Frontal cortex (tissue), 4 donors: ENCODE measurements at regions not wholly inside any gene's neighbourhood (a gene's known extent, or its start where the extent isn't known, plus 50 kb on each side); places are given as distances from the start of the nearest gene placed in this dataset. TPM values are rescaled to one million over a fixed set of nuclear protein-coding genes. Genes with fewer than 3 reads are reported as not detected.

ENCODE experiments used
- DNase-seq, 2 donors: peaks; one replicate each; pipeline ENCODE4 v3.0.0; 2012; ENCODE audit warnings: low spot score in 2 of 2
- FAIRE-seq: peaks from 2 replicates; lab custom pipeline; 2012; peaks lifted over from hg19 to GRCh38; lab: Jason Lieb, UNC
- small RNA-seq: library from RNA; depleted of rRNA; stranded (forward); fragments of <200 nt; gene quantifications from one replicate; pipeline ENCODE3, GENCODE V24; 2014
- donor health status: control.
- donor health status: control.
- donor health status: control.

GRCh38 chr20:52261792-52262191 lies 70.2 kb upstream of the ZFP64 start:
- no peak for FAIRE-seq
- no peak for DNase-seq

DNA sequence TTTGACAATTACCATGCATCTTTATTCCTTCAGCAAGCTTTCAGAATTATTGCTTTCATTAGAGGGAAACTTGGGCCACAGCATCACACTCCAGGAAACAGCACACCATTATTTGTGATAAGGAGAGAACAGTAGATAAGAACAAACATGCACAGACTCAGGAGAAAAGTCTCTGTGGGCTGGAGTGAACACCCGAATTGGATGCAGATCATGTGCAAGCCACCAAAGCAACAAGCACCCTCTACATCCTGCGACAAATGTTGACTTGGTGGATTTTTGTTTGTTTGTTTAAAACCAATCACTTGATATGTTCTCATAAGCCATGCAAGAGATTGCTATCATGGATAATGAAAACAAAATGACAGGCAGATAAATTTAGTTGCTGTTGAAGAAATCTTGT lies 67.7 kb upstream of the ZFP64 start:
- FAIRE-seq, result no peak

DNA sequence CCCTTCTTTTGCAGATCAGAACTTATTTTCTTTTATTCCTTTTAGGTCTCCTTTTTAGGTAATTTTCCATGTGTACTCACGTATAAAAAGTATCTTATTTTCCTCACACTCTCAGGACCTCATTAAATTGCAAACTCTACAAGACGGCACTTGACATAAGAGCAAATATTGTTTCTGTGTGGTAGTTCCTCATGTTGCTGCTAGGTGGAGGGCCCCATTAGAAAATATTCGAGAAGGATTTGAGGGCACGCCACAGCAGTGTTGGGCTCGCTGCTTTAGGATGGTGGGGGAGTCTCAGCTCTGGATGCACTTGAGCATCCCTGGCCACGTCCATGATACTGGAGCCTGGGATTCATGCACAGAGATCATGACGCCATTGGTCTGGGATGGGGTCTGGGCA lies 64.9 kb upstream of the ZFP64 start:
- DNase-seq, result no peak

More for the DNA sequence above, 67.7 kb upstream of the ZFP64 start:
- no peak for DNase-seq

DNA sequence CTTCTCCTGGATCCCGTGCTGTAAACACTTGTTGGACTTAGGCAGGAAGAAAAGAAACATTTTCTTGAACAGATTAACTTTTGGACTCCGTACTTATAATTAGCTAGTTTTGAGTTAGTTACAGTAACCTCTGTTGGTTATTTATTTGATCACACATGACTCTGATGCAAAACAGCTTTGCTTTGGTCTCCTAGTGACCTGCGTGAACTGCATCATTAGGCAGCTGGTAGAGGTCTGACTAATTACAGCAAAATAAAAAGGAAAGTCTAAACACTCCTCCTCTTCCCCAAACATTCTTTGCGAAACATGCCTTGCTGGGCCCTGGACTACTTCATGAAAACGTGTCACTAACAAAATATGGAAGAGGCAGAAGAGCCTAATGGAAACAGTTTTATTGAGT lies 61.1 kb upstream of the ZFP64 start:
- no peak for FAIRE-seq

More for the DNA sequence above, 64.9 kb upstream of the ZFP64 start:
- no peak for FAIRE-seq

DNA sequence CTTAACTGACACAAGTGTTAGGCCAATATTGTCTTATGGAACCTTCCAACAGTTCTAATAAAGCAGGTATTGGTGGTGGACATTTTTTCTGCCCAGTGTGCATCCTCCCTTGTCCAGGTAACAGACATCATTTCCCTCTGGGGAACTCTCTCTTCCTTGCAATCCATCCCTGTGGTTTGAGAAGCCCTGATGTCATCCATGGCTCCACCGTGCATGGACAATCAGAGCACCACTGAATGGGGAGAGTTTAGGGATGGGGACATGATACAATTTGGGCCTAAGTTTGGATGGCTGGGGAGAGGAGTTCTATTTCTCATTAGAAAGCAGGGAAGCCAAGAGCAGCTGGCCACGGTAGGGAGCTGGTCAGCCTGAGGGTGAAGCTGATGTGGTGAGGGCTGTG lies 60.2 kb upstream of the ZFP64 start:
- DNase-seq (no peak), FAIRE-seq (no peak)

More for the DNA sequence above, 61.1 kb upstream of the ZFP64 start:
- no peak for DNase-seq

DNA sequence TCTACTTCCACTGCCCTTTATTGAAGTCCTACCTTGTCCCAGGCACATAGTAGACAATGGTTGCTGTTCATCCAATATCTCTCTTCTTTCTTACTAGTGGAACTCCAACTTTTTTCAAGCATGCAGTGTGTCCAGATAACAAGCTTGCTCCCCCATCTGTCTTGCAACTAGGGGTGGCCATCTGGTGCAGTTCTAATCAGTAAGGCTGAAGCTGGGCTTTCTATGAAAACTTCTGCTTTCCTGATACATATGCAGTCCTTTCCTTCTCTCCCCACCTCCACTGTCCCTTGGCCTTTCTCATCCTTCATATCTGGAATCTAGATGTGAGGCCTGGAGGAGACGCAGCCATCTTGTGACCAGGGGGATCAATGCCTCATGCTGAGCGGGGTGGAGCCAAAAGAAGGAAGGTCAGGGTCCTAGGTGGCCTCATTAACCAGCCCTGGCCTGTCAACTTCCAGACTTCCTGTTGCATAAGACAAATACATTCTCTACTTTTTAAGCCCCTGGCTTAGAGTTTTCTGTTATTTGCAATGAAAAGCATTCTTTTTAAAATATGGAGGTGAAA lies 59.6 kb upstream of the ZFP64 start:
- DNase-seq, result no peak
- FAIRE-seq, result no peak

GRCh38 chr20:52247548-52247947 lies 56.0 kb upstream of the ZFP64 start:
- no peak for FAIRE-seq
- no peak for DNase-seq

DNA sequence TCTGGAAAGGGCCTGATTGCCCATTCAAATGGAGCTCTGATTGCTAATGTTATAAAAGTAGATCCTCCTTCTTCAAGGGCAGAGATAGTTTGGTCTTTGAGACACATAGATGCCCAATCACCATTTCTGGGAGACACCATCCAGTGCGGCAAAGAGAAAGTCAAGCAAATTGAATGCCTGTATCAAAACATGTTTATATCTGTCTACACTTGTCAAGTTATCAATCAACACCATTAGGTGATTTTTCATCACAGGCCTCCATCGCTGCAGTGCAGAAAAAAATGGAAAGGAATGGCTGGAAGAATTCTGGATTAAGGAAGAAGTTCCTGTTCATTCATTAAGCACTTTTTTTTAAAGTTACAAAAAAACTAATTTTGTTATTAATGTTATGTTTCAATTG lies 54.8 kb upstream of the ZFP64 start:
- FAIRE-seq (no peak), DNase-seq (no peak)

DNA sequence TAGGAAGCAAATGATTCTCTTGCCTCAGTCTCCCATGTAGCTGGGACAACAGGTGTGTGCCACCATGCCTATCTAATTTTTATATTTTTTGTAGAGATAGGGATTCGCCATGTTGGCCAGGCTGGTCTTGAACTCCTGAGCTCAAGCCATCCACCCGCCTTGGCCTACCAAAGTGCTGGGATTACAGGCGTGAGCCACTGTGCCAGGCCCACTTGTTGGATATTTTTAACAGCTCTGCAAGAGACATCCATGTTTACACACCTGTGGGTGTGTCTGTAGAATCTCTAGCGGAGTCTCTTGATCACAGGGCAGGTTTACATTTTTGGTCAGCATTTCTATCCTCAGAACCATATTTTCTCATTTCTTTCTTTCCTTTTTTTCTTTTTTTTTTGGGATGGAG lies 53.1 kb upstream of the ZFP64 start:
- FAIRE-seq (no peak), DNase-seq (no peak)

DNA sequence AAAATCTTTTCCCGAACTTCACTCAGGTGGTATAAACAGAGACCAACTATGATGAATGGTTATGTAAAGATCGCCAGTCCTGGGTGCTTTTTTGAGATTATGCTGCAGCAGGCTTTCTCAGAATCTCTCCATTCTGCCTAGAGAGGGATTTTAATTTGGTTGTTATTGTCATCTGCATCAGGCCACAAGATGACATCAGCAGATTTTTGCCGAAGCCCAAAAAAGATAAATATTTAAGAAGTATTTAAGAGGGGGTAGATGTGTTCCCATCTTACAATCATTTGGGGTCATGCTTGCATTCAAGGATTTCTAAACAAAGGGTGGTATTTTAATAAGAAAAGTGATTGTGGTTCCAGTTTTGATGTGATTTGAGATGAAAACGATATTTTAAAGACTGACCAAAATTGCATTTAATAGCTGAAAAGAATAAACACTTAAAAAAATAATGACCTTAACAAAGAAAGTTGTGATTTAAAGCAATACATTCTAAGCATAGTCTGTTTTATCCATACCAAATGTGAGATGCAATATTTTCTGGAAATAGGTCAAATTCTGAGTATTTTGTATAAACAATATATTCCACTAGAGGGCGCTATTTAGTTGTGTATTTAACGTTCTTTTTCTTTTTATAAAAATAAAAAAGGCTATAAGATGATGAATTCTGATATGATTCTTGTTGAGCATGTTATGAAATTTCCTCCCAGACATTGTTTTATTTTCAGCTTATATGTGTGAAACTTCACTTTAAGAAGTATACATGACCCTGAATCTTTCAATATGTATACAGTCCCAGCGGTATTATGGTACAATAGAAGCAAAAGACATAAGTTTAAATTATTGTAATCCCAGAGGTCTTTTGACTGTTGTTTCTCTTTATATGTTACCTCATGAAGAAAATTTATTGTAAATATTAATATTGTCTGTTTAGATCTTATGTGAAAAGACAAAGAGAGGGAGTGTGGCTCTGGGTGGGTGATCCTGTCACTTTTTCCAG lies 51.0 kb upstream of the ZFP64 start:
- FAIRE-seq (peak; percentile 90), DNase-seq (peak; percentile 2 to 10)

Small RNA genes lying in the stretch of these regions (small RNA-seq; reads per million reads assigned to genes)
- gene RF02271 (not detected), gene RPL36P1 (not detected)
